Gastrocnemius medialis (tissue), 4 donors: ENCODE measurements at regions not wholly inside any gene's neighbourhood (a gene's known extent, or its start where the extent isn't known, plus 50 kb on each side); places are given as distances from the start of the nearest gene placed in this dataset.

Experiments used
- POLR2A ChIP-seq, 2 donors: fragments of 450-650 bp; IDR thresholded peaks; one replicate each; pipeline ENCODE4 v1.6.1; 2017; ENCODE audit warnings: antibody characterized with exemption in 2 of 2, mild to moderate bottlenecking in 2 of 2, moderate library complexity in 2 of 2
- TF ChIP-seq, protein P1 (sequence below), 5 experiments: fragments of 450-650 bp in 3 of 5; fragments of 200-600 bp in 2 of 5; sonication (generic) in 2 of 5; IDR thresholded peaks in 4 of 5; conservative IDR thresholded peaks in 1 of 5; 1 replicate in 4 of 5; 2 replicates in 1 of 5; pipeline ENCODE4 v1.5.1; 2016 to 2019; ENCODE audit warnings: antibody characterized with exemption in 5 of 5, mild to moderate bottlenecking in 3 of 5, moderate library complexity in 3 of 5

DNA sequence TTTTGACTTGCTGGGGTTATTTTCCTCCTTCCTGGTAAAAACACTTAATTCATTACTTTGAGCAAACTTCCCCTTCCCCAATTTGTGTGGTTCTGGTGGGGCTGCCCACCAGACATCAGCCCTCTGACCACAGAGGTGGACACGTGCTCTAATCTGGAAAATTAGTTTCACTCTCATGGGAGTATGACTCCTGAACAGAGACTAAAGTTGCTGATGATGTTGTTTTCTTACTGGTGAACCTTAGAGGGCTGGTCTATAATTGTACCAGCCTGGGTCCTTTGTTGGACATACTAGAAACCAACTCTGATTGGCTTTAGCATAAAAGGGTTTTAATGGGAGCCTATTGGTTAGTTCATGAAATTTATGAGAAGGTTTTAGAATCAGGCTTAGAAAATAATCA lies 54.1 kb upstream of the ACYP2 start:
- TF ChIP-seq, protein P1, sequence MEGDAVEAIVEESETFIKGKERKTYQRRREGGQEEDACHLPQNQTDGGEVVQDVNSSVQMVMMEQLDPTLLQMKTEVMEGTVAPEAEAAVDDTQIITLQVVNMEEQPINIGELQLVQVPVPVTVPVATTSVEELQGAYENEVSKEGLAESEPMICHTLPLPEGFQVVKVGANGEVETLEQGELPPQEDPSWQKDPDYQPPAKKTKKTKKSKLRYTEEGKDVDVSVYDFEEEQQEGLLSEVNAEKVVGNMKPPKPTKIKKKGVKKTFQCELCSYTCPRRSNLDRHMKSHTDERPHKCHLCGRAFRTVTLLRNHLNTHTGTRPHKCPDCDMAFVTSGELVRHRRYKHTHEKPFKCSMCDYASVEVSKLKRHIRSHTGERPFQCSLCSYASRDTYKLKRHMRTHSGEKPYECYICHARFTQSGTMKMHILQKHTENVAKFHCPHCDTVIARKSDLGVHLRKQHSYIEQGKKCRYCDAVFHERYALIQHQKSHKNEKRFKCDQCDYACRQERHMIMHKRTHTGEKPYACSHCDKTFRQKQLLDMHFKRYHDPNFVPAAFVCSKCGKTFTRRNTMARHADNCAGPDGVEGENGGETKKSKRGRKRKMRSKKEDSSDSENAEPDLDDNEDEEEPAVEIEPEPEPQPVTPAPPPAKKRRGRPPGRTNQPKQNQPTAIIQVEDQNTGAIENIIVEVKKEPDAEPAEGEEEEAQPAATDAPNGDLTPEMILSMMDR (IDR thresholded peaks at IDR 0.05 in 4 of 5, conservative IDR thresholded peaks at IDR 0.05 in 1 of 5) = no peak
- no peak for TF ChIP-seq POLR2A (IDR thresholded peaks at IDR 0.05)
